IMR-90 (cell line): ENCODE measurements at regions not wholly inside any gene's neighbourhood (a gene's known extent, or its start where the extent isn't known, plus 50 kb on each side); places are given as distances from the start of the nearest gene placed in this dataset.

Source experiments
- ATAC-seq: fragments of 200-7000 bp; cut with Tn5 transposase; 2 replicates; pipeline ENCODE4 v1.9.1; 2020; ENCODE audit warnings: low read depth, mild to moderate bottlenecking, moderate library complexity
- BruUV-seq: library from RNA; stranded (reverse); fragments of 400-500 nt; replicated peaks from 2 replicates; lab custom pipeline; 2021; lab: Mats Ljungman, UMichigan
- CTCF ChIA-PET: fragments of 300-600 bp; formaldehyde crosslinking; extraction: SDS; loops from one replicate; lab custom pipeline; 2021; ENCODE audit warnings: antibody characterized with exemption; lab: Yijun Ruan, JAX
- POLR2A ChIA-PET: fragments of 300-600 bp; sonication (Branson Sonifier 250); formaldehyde crosslinking; loops from one replicate; lab custom pipeline; 2022; ENCODE audit warnings: antibody characterized with exemption; ENCODE audit not compliant: unreplicated experiment; lab: Charles Lee
- DNase-seq: peaks from one replicate; pipeline ENCODE4 v3.0.0; 2013
- H2AFZ ChIP-seq: replicated peaks from 2 replicates; pipeline ENCODE3; 2013; ENCODE audit warnings: low read length, mild to moderate bottlenecking; ENCODE audit not compliant: poor library complexity
- H2AK5ac ChIP-seq: 2 replicates; pipeline ENCODE4 v1.6.1; 2013; ENCODE audit warnings: low read depth, low read length, inconsistent platforms
- H2AK9ac ChIP-seq: replicated peaks from 2 replicates; pipeline ENCODE3; 2013; ENCODE audit warnings: mild to moderate bottlenecking, low read depth, low read length, moderate library complexity; ENCODE audit not compliant: poor library complexity
- H2BK120ac ChIP-seq: 2 replicates; pipeline ENCODE4 v1.6.1; 2013; ENCODE audit warnings: low read depth, low read length, inconsistent platforms
- H2BK15ac ChIP-seq: 3 replicates; pipeline ENCODE4 v1.6.1; 2013; ENCODE audit warnings: low read depth, low read length, inconsistent platforms
- H2BK20ac ChIP-seq: 2 replicates; pipeline ENCODE4 v1.6.1; 2013; ENCODE audit warnings: low read depth, mild to moderate bottlenecking, inconsistent platforms, low read length, moderate library complexity
- H2BK5ac ChIP-seq: 2 replicates; pipeline ENCODE4 v1.6.1; 2013; ENCODE audit warnings: mild to moderate bottlenecking, low read depth, low read length, inconsistent platforms; ENCODE audit not compliant: poor library complexity, severe bottlenecking
- H3K14ac ChIP-seq: replicated peaks from 2 replicates; pipeline ENCODE4 v1.6.1; 2013; ENCODE audit warnings: low read depth, low read length, inconsistent platforms
- H3K18ac ChIP-seq: 2 replicates; pipeline ENCODE4 v1.6.1; 2013; ENCODE audit warnings: low read depth, low read length, control low read depth
- H3K23ac ChIP-seq: 2 replicates; pipeline ENCODE4 v1.6.1; 2013; ENCODE audit warnings: low read depth, low read length, inconsistent platforms
- H3K27ac ChIP-seq: 2 replicates; pipeline ENCODE4 v1.5.1; 2013; ENCODE audit warnings: mild to moderate bottlenecking, control low read depth, low read length; ENCODE audit not compliant: insufficient read depth
- H3K27me3 ChIP-seq: 2 replicates; pipeline ENCODE4 v1.6.1; 2013; ENCODE audit warnings: low read length; ENCODE audit not compliant: control insufficient read depth, insufficient read depth
- H3K36me3 ChIP-seq: 2 replicates; pipeline ENCODE4 v1.6.1; 2013; ENCODE audit warnings: low read length, mixed read lengths; ENCODE audit not compliant: control insufficient read depth, insufficient read depth
- H3K4ac ChIP-seq: 2 replicates; pipeline ENCODE4 v1.6.1; 2013; ENCODE audit warnings: low read depth, low read length, inconsistent platforms
- H3K4me1 ChIP-seq: 2 replicates; pipeline ENCODE4 v1.6.1; 2013; ENCODE audit warnings: low read length, mixed read lengths; ENCODE audit not compliant: control insufficient read depth, insufficient read depth
- H3K4me2 ChIP-seq: 2 replicates; pipeline ENCODE4 v1.6.1; 2013; ENCODE audit warnings: low read depth, mild to moderate bottlenecking, control low read depth, low read length, moderate library complexity
- H3K4me3 ChIP-seq: 2 replicates; pipeline ENCODE4 v1.5.1; 2013; ENCODE audit warnings: low read depth, mild to moderate bottlenecking, control low read depth, low read length, moderate library complexity; ENCODE audit not compliant: insufficient read depth
- H3K56ac ChIP-seq: 2 replicates; pipeline ENCODE4 v1.6.1; 2013; ENCODE audit warnings: low read length, inconsistent platforms; ENCODE audit not compliant: insufficient read depth; ENCODE audit errors: extremely low read depth
- H3K79me1 ChIP-seq, 2 experiments: 2 replicates each; pipeline ENCODE4 v1.6.1; 2013; ENCODE audit warnings: low read length in 2 of 2, inconsistent platforms in 1 of 2, low read depth in 1 of 2
- H3K9ac ChIP-seq: 2 replicates; pipeline ENCODE4 v1.6.1; 2013; ENCODE audit warnings: low read depth, low read length, control low read depth
- H3K9me1 ChIP-seq: 2 replicates; pipeline ENCODE4 v1.6.1; 2013; ENCODE audit warnings: low read length, inconsistent platforms; ENCODE audit not compliant: insufficient read depth
- H3K9me3 ChIP-seq: 2 replicates; pipeline ENCODE4 v1.6.1; 2013; ENCODE audit warnings: low read length; ENCODE audit not compliant: control insufficient read depth, insufficient read depth
- H4K20me1 ChIP-seq: 2 replicates; pipeline ENCODE4 v1.6.1; 2013; ENCODE audit warnings: low read length, inconsistent platforms; ENCODE audit not compliant: insufficient read depth
- H4K5ac ChIP-seq: 2 replicates; pipeline ENCODE4 v1.6.1; 2013; ENCODE audit warnings: mild to moderate bottlenecking, low read depth, low read length, control low read depth
- H4K8ac ChIP-seq, 2 experiments: 2 replicates each; pipeline ENCODE4 v1.6.1; 2013; ENCODE audit warnings: low read depth in 2 of 2, low read length in 2 of 2, control low read depth in 1 of 2, inconsistent platforms in 1 of 2
- H4K91ac ChIP-seq: 2 replicates; pipeline ENCODE4 v1.6.1; 2013; ENCODE audit warnings: low read depth, low read length, inconsistent platforms; ENCODE audit not compliant: insufficient read depth
- BHLHE40 ChIP-seq: fragments of 150-350 bp; IDR thresholded peaks from 2 replicates; pipeline ENCODE4 v1.6.1; 2016; ENCODE audit warnings: mild to moderate bottlenecking, low read depth, low read length
- CEBPB ChIP-seq: IDR thresholded peaks from 2 replicates; pipeline ENCODE4 v1.6.1; 2012; ENCODE audit warnings: low read depth, low read length, improper control_type of control experiment
- CHD1 ChIP-seq: IDR thresholded peaks from 2 replicates; pipeline ENCODE4 v1.6.1; 2012; ENCODE audit warnings: low read depth, low read length, improper control_type of control experiment
- FOS ChIP-seq: fragments of 150-350 bp; IDR thresholded peaks from 2 replicates; pipeline ENCODE4 v1.6.1; 2016; ENCODE audit warnings: low read depth, low read length
- MAFK ChIP-seq: IDR thresholded peaks from 2 replicates; pipeline ENCODE4 v1.6.1; 2012; ENCODE audit warnings: low read depth, low read length, improper control_type of control experiment
- MAZ ChIP-seq: IDR thresholded peaks from 2 replicates; pipeline ENCODE4 v1.6.1; 2012; ENCODE audit warnings: low read depth, mild to moderate bottlenecking, low read length, improper control_type of control experiment, moderate library complexity, borderline replicate concordance
- NFE2L2 ChIP-seq: fragments of 150-350 bp; IDR thresholded peaks from 2 replicates; pipeline ENCODE4 v1.6.1; 2016; ENCODE audit warnings: low read depth, mild to moderate bottlenecking, low read length
- RAD21 ChIP-seq: IDR thresholded peaks from 2 replicates; pipeline ENCODE4 v1.6.1; 2012; ENCODE audit warnings: low read length, improper control_type of control experiment
- RCOR1 ChIP-seq: IDR thresholded peaks from 2 replicates; pipeline ENCODE4 v1.6.1; 2012; ENCODE audit warnings: mild to moderate bottlenecking, low read length, improper control_type of control experiment; ENCODE audit not compliant: insufficient replicate concordance
- RFX5 ChIP-seq: IDR thresholded peaks from 2 replicates; pipeline ENCODE4 v1.8.0; 2012; ENCODE audit warnings: low read depth, mild to moderate bottlenecking, low read length, moderate library complexity
- SMC3 ChIP-seq: fragments of 150-350 bp; IDR thresholded peaks from 2 replicates; pipeline ENCODE4 v1.6.1; 2016; ENCODE audit warnings: low read depth, mild to moderate bottlenecking, antibody characterized with exemption, low read length, moderate library complexity
- WGBS, 2 experiments: methylation state at CpG; one replicate each; pipeline versions ENCODE4 v1.1.5 to v1.1.7; 2013; ENCODE audit warnings: missing lambda C conversion rate in 2 of 2; ENCODE audit not compliant: insufficient read length in 1 of 2; ENCODE audit errors: extremely low coverage in 2 of 2; 5-methylcytosine and 5-hydroxymethylcytosine counted together
- dilution Hi-C: fragments of 300-500 bp; cut with HindIII; formaldehyde crosslinking; loops from one replicate; pipeline ENCODE4 v1.14.3; 2018; ENCODE audit warnings: low sequenced_read_pairs; ENCODE audit not compliant: unreplicated experiment
- in situ Hi-C: fragments of 300-500 bp; cut with MboI; formaldehyde crosslinking; loops from 3 replicates; pipeline ENCODE4 v1.14.3; 2019; ENCODE audit warnings: low sequenced_read_pairs, inconsistent platforms, mixed read lengths
- intact Hi-C: fragments of 100-400 bp; cut with micrococcal nuclease; formaldehyde crosslinking; loops from 2 replicates; pipeline ENCODE4 v1.10.0; 2022
- TF ChIP-seq, protein P1 (sequence below): conservative IDR thresholded peaks from 2 replicates; pipeline ENCODE4 v1.5.1; 2012; ENCODE audit warnings: mild to moderate bottlenecking, low read depth, low read length, improper control_type of control experiment
- TF ChIP-seq, protein P2 (sequence below): fragments of 150-350 bp; IDR thresholded peaks from 2 replicates; pipeline ENCODE4 v1.6.1; 2017; ENCODE audit warnings: mild to moderate bottlenecking, antibody characterized with exemption, low read length, low read depth
- TF ChIP-seq, protein P3 (sequence below): fragments of 150-350 bp; IDR thresholded peaks from 2 replicates; pipeline ENCODE4 v1.6.1; 2016; ENCODE audit warnings: low read depth, mild to moderate bottlenecking, low read length, moderate library complexity, borderline replicate concordance

DNA sequence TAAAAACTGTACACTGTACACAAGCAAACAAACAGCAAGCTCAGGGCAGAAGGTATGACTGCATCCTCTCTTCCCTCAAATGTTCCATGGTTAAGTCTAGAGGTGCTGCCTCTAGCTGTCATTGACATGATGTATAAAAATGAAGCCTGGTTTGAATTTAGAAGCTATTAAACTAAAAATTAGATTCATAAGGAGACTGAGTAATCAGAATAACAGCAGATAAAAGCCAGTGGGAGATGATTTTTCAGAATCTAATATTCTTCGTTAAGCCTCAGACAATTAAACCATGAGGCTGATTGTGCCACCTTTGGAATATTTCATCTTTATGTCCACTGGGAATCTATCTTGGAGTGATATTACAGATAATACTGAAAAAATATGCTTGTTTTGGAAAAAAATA, 101.4 kb upstream of the ZC3H12C start:
- Histone ChIP-seq H3K79me1 (no peaks in the 10 kb centered on the region), H2AK9ac (no peak overlapping the region), H3K9ac (no peak overlapping the region), H3K9me1 (no peaks in the 10 kb centered on the region; the same call in 1 of the 2 replicates), H3K4me2 (no peak overlapping the region), H4K20me1 (no peaks in the 10 kb centered on the region), H2BK15ac (no peak overlapping the region), H4K8ac (no peak overlapping the region), H3K9me3 (no peaks in the 10 kb centered on the region), H3K56ac (no peak overlapping the region), H3K18ac (no peak overlapping the region), H2BK20ac (no peak overlapping the region), H3K14ac (no peak overlapping the region), H3K36me3 (no peaks in the 10 kb centered on the region), H2BK5ac (no peak overlapping the region), H2BK120ac (no peak overlapping the region), H4K91ac (no peak overlapping the region), H3K4ac (no peak overlapping the region), H3K27me3 (0 out of 2 replicates have a peak, but pooled peaks cover 1% of the 10 kb centered on the region), H3K4me3 (no peak overlapping the region), H4K5ac (no peak overlapping the region), H3K4me1 (no peaks in the 10 kb centered on the region), H3K27ac (no peak overlapping the region), H2AK5ac (no peak overlapping the region), H3K23ac (no peak overlapping the region), H2AFZ (no peak overlapping the region)
- ChIA-PET CTCF (interaction anchor here (0.7 kb wide), 1 partner anchor 10 kb away, joined by 3 read pairs; no protein-coding TSS in a partner anchor), POLR2A (no interaction called here)
- no TSS peak for BruUV-seq
- DNase-seq = no peak
- in situ Hi-C loops (no loop called here), dilution Hi-C loops (no loop called here), intact Hi-C loops (no loop called here)
- TF ChIP-seq RFX5 (no peak), RAD21 (no peak), MAZ (no peak), FOS (no peak), SMC3 (no peak), MAFK (no peak), NFE2L2 (no peak), CEBPB (no peak), CHD1 (no peak), RCOR1 (no peak), BHLHE40 (no peak)
- TF ChIP-seq, protein P1, sequence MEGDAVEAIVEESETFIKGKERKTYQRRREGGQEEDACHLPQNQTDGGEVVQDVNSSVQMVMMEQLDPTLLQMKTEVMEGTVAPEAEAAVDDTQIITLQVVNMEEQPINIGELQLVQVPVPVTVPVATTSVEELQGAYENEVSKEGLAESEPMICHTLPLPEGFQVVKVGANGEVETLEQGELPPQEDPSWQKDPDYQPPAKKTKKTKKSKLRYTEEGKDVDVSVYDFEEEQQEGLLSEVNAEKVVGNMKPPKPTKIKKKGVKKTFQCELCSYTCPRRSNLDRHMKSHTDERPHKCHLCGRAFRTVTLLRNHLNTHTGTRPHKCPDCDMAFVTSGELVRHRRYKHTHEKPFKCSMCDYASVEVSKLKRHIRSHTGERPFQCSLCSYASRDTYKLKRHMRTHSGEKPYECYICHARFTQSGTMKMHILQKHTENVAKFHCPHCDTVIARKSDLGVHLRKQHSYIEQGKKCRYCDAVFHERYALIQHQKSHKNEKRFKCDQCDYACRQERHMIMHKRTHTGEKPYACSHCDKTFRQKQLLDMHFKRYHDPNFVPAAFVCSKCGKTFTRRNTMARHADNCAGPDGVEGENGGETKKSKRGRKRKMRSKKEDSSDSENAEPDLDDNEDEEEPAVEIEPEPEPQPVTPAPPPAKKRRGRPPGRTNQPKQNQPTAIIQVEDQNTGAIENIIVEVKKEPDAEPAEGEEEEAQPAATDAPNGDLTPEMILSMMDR = no peak
- TF ChIP-seq, protein P2, sequence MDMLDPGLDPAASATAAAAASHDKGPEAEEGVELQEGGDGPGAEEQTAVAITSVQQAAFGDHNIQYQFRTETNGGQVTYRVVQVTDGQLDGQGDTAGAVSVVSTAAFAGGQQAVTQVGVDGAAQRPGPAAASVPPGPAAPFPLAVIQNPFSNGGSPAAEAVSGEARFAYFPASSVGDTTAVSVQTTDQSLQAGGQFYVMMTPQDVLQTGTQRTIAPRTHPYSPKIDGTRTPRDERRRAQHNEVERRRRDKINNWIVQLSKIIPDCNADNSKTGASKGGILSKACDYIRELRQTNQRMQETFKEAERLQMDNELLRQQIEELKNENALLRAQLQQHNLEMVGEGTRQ = no peak
- TF ChIP-seq, protein P3, sequence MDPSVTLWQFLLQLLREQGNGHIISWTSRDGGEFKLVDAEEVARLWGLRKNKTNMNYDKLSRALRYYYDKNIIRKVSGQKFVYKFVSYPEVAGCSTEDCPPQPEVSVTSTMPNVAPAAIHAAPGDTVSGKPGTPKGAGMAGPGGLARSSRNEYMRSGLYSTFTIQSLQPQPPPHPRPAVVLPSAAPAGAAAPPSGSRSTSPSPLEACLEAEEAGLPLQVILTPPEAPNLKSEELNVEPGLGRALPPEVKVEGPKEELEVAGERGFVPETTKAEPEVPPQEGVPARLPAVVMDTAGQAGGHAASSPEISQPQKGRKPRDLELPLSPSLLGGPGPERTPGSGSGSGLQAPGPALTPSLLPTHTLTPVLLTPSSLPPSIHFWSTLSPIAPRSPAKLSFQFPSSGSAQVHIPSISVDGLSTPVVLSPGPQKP = no peak
- ATAC-seq = no peak
- WGBS, 2 experiments = no CpG with 5 or more reads among the region's 1 CpG
